ENCODE measurements at regions not wholly inside any gene's neighbourhood (a gene's known extent, or its start where the extent isn't known, plus 50 kb on each side); places are given as distances from the start of the nearest gene placed in this dataset.

- H2AFZ ChIP-seq (ENCODE audit: insufficient read depth, low read depth, low read length, poor library complexity, severe bottlenecking) = no peak overlapping the region
- H3K4me2 ChIP-seq (replicated peaks; ENCODE audit: extremely low read depth, low read length, poor library complexity, severe bottlenecking) = no peak overlapping the region
- peaks cover 0 to 7% (median 2%) of the 10 kb centered on the region in 7 donors for H3K9me3 Mint-ChIP-seq
- no peaks in the 10 kb centered on the region for H3K27me3 Mint-ChIP-seq (ENCODE audit: low read depth in 3 of 3)
- no peak for TF ChIP-seq CTCF (IDR thresholded peaks at IDR 0.05)
- H3K27ac Mint-ChIP-seq = no peak overlapping the region
- no peaks in the 10 kb centered on the region for H3K27me3 ChIP-seq (ENCODE audit: control insufficient read depth in 2 of 2, insufficient read depth in 2 of 2, low read length in 2 of 2)
- intact Hi-C loops (cut with micrococcal nuclease) = no loop called here
- no peak overlapping the region for H3K4me3 Mint-ChIP-seq
- H3K4me1 Mint-ChIP-seq = no peaks in the 10 kb centered on the region
- no peaks in the 10 kb centered on the region for H3K36me3 Mint-ChIP-seq
- H3K4me3 ChIP-seq (replicated peaks in 1 of 3; ENCODE audit: low read depth in 2 of 3, low read length in 3 of 3) = no peak overlapping the region
- no peak overlapping the region for H3K9ac ChIP-seq (ENCODE audit: insufficient read depth, low read length, poor library complexity, severe bottlenecking)
- no peaks in the 10 kb centered on the region for H3K4me1 ChIP-seq (ENCODE audit: control insufficient read depth in 1 of 2, insufficient read depth in 2 of 2, low read length in 2 of 2)
- peaks cover 0 to 3% of the 10 kb centered on the region in 2 donors for H3K9me3 ChIP-seq (replicated peaks in 1 of 2; ENCODE audit: control insufficient read depth in 1 of 2, insufficient read depth in 1 of 2, low read length in 2 of 2)
- H3K27ac ChIP-seq (ENCODE audit: low read depth in 1 of 2, low read length in 2 of 2) = no peak overlapping the region
- H3K79me2 ChIP-seq (ENCODE audit: insufficient read depth, low read length) = no peaks in the 10 kb centered on the region
- no peaks in the 10 kb centered on the region for H4K20me1 ChIP-seq (ENCODE audit: insufficient read depth, low read length)
- no peaks in the 10 kb centered on the region for H3K36me3 ChIP-seq (replicated peaks in 1 of 2; ENCODE audit: control insufficient read depth in 1 of 2, insufficient read depth in 2 of 2, low read length in 2 of 2)
- no CpG with 5 or more reads among the region's 1 CpG for WGBS (ENCODE audit: insufficient coverage)
- no peak for DNase-seq
These were observed 257.0 kb downstream of the IPO8 start for GRCh38 chr12:30438601-30439041.

DNA sequence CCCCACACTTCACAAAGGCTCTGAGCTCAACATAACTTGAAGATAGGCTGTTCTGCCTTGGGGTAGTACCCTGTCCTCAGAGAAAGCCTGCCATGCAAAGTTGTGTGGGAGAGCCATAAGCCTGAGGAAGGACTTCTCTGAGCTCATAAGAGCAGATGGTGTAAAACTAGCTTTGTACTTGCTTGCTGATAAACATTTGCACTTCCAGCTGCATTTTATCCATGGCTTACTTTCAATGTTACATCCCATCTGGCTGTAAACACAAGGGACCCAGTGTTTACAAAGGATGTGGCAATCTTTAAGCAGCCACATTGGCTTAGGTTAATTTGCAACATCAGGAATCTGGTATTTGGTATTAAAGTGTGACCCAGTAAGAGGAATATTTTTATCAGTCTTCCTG is 258.1 kb downstream of the IPO8 start:
- H3K79me2 ChIP-seq (ENCODE audit: insufficient read depth, low read length) = no peaks in the 10 kb centered on the region
- Mint-ChIP-seq H3K9me3 (peaks cover 0 to 7% (median 2%) of the 10 kb centered on the region in 7 donors), H3K4me3 (no peak overlapping the region), H3K36me3 (no peaks in the 10 kb centered on the region), H3K4me1 (no peaks in the 10 kb centered on the region), H3K27me3 (ENCODE audit: low read depth in 3 of 3) (no peaks in the 10 kb centered on the region), H3K27ac (no peak overlapping the region)
- no peak overlapping the region for H3K4me3 ChIP-seq (replicated peaks in 1 of 3; ENCODE audit: low read depth in 2 of 3, low read length in 3 of 3)
- H2AFZ ChIP-seq (ENCODE audit: insufficient read depth, low read depth, low read length, poor library complexity, severe bottlenecking) = no peak overlapping the region
- peaks cover 0 to 3% of the 10 kb centered on the region in 2 donors for H3K9me3 ChIP-seq (replicated peaks in 1 of 2; ENCODE audit: control insufficient read depth in 1 of 2, insufficient read depth in 1 of 2, low read length in 2 of 2)
- no peak overlapping the region for H3K4me2 ChIP-seq (replicated peaks; ENCODE audit: extremely low read depth, low read length, poor library complexity, severe bottlenecking)
- H3K27me3 ChIP-seq (ENCODE audit: control insufficient read depth in 2 of 2, insufficient read depth in 2 of 2, low read length in 2 of 2) = no peaks in the 10 kb centered on the region
- H4K20me1 ChIP-seq (ENCODE audit: insufficient read depth, low read length) = no peaks in the 10 kb centered on the region
- H3K9ac ChIP-seq (ENCODE audit: insufficient read depth, low read length, poor library complexity, severe bottlenecking) = no peak overlapping the region
- H3K27ac ChIP-seq (ENCODE audit: low read depth in 1 of 2, low read length in 2 of 2) = no peak overlapping the region
- H3K36me3 ChIP-seq (replicated peaks in 1 of 2; ENCODE audit: control insufficient read depth in 1 of 2, insufficient read depth in 2 of 2, low read length in 2 of 2) = no peaks in the 10 kb centered on the region
- intact Hi-C loops (cut with micrococcal nuclease) = no loop called here
- H3K4me1 ChIP-seq (ENCODE audit: control insufficient read depth in 1 of 2, insufficient read depth in 2 of 2, low read length in 2 of 2) = no peaks in the 10 kb centered on the region
- no peak for DNase-seq
- no peak for TF ChIP-seq CTCF (IDR thresholded peaks at IDR 0.05)
